HG02642 (cell line): ENCODE measurements at regions not wholly inside any gene's neighbourhood (a gene's known extent, or its start where the extent isn't known, plus 50 kb on each side); places are given as distances from the start of the nearest gene placed in this dataset.
"Not testable (repeated sequence)": the region's sequence is repeated elsewhere in the genome, so short reads cannot be mapped to it uniquely, and the experiment has no call there.

Experiments used
- ATAC-seq: cut with Tn5 transposase; IDR thresholded peaks from one replicate; pipeline ENCODE4 v1.9.1; 2021; ENCODE audit warnings: mild to moderate bottlenecking; ENCODE audit not compliant: unreplicated experiment, poor library complexity

GRCh38 chr16:64278196-64278595 lies 843.7 kb downstream of the CDH11 start:
- no peak for ATAC-seq

GRCh38 chr16:64276646-64277045 lies 845.2 kb downstream of the CDH11 start:
- no peak for ATAC-seq

- no peak for ATAC-seq
Observed at GRCh38 chr16:64272028-64272427, 849.8 kb downstream of the CDH11 start.

GRCh38 chr16:64269756-64270155 lies 852.1 kb downstream of the CDH11 start:
- ATAC-seq, result no peak

GRCh38 chr16:64265756-64266155 lies 856.1 kb downstream of the CDH11 start:
- no peak for ATAC-seq

DNA sequence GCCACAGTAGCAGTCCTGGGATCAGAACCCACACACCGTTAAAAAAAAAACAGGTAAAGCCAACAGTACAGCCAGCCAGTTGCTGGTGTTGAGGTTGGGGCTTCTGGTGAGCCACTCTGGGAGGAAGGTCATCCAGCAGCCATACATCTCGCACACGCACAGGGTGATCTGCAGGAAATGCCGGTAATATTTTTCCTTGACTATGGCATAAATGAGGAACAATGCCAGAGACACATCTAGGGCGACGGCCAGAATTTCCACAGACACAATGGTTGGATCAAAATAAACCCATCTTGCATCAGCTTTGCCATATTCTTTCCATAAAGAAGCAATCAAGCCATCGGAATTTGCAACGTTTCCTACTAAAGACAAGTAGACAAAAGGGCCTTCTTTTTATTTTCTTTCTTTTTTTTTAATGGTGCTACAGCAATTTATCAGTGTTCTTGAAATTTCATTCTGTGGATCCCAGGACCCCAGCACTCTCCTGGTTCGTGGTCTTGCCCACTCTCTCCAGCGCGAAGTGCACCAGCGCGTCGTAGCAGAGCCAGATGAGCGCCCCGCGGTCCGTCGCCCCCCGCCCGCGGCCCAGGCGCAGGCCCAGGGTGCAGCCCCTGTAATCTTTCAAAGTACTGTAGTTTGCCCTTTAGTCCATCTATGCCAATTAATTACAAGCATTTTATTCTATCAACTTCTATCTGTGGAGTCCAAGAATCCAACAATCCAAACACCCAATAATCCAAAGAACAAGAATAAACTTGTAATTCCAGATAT lies 861.0 kb downstream of the CDH11 start:
- ATAC-seq, result not testable (repeated sequence)

GRCh38 chr16:64254443-64255367 lies 867.2 kb downstream of the CDH11 start:
- ATAC-seq, result no peak

GRCh38 chr16:64253525-64253924 lies 868.3 kb downstream of the CDH11 start:
- no peak for ATAC-seq

DNA sequence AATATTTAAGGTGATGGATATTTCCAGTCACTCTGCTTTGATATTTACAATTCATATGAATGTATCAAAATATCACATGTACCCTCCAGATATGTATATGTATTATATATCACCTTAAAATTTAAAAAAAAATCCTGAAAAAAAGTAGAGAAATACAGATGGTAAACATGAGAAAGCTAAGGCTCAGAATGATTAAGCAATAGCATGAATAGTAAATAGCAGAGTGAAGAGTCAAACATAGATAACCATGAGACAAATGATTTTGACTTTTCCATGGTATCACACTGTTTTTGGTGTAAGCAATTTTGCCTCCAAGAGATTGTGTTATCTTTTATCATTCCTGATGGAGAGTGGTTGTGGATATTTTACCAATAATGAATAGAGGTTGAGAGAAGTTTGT lies 868.8 kb downstream of the CDH11 start:
- ATAC-seq, result no peak

- no peak for ATAC-seq
Observed at GRCh38 chr16:64251742-64252141, 870.1 kb downstream of the CDH11 start.

DNA sequence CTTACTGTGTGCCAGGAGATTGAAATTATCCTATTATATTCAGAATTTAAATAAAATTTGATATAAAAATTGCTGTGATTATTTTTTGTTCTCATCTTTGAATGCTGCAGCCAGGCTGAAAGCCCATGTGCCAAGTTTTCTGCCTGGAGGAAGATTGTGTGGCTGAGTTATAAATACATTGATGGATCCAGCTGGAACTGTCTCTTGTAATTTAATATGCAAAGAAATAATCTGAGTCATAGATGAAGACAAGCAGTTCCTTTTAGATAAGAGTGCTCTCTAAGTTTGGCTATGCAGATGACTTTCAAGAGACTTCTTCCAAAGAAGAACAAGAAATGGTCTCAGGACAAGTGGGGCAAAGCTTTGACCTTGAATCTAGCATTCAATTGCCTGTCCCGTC lies 871.0 kb downstream of the CDH11 start:
- no peak for ATAC-seq

- no peak for ATAC-seq
Observed at GRCh38 chr16:64242492-64242891, 879.4 kb downstream of the CDH11 start.

DNA sequence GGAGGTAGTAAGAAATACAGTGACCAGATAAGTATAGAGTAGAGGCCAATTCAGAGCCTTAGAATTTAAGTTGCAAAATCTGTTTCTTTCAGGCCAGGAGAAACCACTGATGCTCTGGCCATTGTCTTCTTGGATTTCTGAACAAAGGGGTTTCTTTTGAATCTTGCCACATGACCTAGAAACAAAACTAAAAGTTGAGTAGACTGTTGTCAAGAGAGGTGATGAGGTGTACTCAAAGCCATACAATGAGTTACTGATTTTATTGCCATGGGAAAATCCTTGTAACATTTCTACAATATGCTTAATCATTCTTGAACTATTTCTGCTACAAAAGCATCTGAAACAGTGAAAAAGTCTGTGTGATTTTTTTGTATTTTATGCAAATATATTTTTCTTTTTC lies 881.3 kb downstream of the CDH11 start:
- ATAC-seq, result no peak

DNA sequence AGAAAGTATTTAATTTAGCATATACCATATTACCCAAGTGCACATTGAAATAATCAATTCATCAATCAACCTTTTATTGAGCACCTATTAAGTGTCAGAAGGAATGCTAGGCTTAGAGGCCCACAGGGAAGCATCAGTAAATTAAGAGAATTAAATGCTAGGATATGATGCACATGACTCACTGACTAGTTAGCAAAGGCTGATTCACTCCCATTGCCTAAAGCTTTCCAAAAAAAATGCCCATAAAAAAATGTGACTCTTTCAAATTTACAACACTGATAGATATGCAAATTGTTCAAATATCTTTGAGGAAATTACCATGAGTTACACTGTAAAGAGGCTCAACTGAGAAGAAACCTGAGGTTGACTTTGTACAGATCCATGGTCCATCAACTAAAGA lies 883.3 kb downstream of the CDH11 start:
- ATAC-seq, result no peak

DNA sequence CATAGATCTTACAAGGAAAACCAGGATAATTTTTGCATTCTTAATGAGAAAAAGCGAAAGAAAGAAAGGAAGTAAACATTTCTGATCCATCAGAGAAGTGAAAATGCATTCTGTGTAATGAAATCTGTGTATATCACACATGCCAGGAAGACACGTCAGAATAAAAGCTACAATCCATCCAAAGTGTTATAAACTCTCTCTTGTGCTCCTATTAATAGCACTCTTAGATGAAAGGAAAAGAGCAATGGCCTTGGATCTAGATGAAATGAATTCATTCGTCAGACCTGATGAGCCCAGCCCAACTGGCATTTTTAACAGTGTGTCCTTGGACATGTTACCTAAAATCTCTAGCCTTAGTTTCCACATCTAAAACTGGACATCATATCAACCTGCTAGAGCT lies 885.5 kb downstream of the CDH11 start:
- no peak for ATAC-seq

DNA sequence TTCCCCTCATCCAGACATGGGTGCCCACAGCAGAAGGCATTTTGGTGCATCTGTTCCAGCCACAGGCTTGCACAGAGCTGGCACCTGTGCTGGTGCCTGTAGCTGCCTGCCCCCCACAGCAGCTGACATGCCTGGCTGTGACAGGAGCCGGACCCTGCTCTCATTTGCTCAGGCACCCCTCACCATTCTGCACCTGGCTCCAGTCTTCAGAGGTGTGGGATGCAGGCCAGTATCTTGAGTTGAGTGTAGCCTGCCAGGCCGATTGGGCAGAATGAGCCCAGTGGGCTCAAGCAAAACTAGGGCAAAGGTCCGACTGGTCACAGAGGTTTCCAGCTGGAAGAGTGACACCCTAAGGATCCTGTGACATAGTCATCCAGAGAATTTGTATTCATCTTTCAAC lies 887.7 kb downstream of the CDH11 start:
- no peak for ATAC-seq

DNA sequence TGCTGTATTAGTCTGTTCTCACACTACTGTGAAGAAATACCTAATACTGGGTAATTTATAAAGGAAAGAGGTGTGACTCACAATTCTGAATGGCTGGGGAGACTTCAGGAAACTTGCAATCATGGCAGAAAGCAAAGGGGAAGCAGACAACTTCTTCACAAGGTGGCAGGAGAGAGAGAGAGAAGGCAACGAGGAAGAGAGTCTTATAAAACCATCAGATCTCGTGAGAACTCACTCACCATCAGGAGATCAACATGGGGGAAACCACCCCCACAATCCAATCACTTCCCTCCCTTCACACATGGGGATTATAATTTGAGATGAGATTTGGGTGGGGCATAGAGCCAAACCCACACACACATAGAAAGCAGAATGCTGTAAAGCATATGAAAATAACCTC lies 896.2 kb downstream of the CDH11 start:
- ATAC-seq, result no peak

GRCh38 chr16:64225036-64225435 lies 896.8 kb downstream of the CDH11 start:
- no peak for ATAC-seq

GRCh38 chr16:64217789-64218535 lies 903.9 kb downstream of the CDH11 start:
- no peak for ATAC-seq

- no peak for ATAC-seq
Observed at GRCh38 chr16:64215730-64216129, 906.1 kb downstream of the CDH11 start.

DNA sequence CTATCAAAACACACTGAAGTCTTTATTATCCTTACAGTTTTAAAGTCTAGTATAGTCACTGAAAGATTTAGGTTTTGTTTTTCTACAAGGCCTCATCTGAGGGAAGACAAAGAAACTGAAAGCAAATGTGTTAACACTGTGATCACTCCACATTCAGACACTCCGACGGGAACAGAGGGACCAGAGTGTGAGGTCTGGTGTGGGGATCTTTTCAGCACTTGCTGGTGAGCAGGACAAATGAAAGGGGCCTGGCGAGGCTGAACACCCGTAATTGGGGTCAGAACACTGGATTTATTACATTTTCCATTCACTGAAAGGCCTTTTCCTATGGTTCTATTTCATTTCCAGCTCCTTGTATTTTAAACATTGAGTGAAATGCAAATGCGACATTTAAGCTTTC lies 910.5 kb downstream of the CDH11 start:
- no peak for ATAC-seq
